PFSK-1 (cell line): ENCODE measurements at regions not wholly inside any gene's neighbourhood (a gene's known extent, or its start where the extent isn't known, plus 50 kb on each side); places are given as distances from the start of the nearest gene placed in this dataset.

ENCODE experiments used
- FOXP2 ChIP-seq: optimal IDR thresholded peaks from 2 replicates; pipeline ENCODE3; 2011; ENCODE audit warnings: borderline replicate concordance, control low read depth, inconsistent platforms; ENCODE audit not compliant: insufficient read depth; ENCODE audit errors: extremely low read length, extremely low read depth
- POLR2AphosphoS5 ChIP-seq: IDR thresholded peaks from 2 replicates; pipeline ENCODE4 v1.6.1; 2012; ENCODE audit warnings: low read depth, mild to moderate bottlenecking, control low read depth, low read length, moderate library complexity
- SIN3A ChIP-seq: IDR thresholded peaks from 2 replicates; pipeline ENCODE4 v1.6.1; 2012; ENCODE audit warnings: mild to moderate bottlenecking, low read length, moderate library complexity, borderline replicate concordance; ENCODE audit not compliant: insufficient read depth
- TAF1 ChIP-seq: IDR thresholded peaks from 2 replicates; pipeline ENCODE4 v1.6.1; 2012; ENCODE audit warnings: low read length, control low read depth, borderline replicate concordance; ENCODE audit not compliant: insufficient read depth
- TF ChIP-seq, protein P1 (sequence below), 2 experiments: IDR thresholded peaks; 2 replicates each; pipeline versions ENCODE4 v1.6.1 to v1.8.0; 2011 to 2012; ENCODE audit warnings: low read depth in 2 of 2, low read length in 2 of 2, control low read depth in 1 of 2, inconsistent platforms in 1 of 2, mild to moderate bottlenecking in 1 of 2, moderate library complexity in 1 of 2; ENCODE audit not compliant: insufficient read depth in 1 of 2

DNA sequence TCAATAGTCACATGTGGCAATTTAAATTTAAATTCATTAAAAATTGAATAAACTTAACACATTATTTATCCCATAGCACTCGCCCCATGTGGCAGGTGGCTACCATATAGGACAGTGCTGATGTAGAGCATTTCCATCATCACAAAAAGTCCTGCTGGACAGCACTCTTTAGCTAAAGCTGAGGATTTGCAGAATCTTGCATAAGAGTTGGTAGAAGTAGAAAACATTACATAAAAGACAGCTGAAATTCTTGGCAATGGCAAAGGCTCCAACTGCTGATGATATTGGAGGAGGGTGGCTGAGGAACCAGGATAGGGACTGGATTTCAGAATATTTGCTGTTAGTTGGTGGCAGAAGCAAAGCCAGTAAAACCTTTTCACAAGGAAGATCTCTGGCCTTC lies 230.7 kb upstream of the SATB1 start:
- no peak for TF ChIP-seq SIN3A
- TF ChIP-seq POLR2AphosphoS5 = no peak
- no peak for TF ChIP-seq TAF1
- TF ChIP-seq, protein P1, sequence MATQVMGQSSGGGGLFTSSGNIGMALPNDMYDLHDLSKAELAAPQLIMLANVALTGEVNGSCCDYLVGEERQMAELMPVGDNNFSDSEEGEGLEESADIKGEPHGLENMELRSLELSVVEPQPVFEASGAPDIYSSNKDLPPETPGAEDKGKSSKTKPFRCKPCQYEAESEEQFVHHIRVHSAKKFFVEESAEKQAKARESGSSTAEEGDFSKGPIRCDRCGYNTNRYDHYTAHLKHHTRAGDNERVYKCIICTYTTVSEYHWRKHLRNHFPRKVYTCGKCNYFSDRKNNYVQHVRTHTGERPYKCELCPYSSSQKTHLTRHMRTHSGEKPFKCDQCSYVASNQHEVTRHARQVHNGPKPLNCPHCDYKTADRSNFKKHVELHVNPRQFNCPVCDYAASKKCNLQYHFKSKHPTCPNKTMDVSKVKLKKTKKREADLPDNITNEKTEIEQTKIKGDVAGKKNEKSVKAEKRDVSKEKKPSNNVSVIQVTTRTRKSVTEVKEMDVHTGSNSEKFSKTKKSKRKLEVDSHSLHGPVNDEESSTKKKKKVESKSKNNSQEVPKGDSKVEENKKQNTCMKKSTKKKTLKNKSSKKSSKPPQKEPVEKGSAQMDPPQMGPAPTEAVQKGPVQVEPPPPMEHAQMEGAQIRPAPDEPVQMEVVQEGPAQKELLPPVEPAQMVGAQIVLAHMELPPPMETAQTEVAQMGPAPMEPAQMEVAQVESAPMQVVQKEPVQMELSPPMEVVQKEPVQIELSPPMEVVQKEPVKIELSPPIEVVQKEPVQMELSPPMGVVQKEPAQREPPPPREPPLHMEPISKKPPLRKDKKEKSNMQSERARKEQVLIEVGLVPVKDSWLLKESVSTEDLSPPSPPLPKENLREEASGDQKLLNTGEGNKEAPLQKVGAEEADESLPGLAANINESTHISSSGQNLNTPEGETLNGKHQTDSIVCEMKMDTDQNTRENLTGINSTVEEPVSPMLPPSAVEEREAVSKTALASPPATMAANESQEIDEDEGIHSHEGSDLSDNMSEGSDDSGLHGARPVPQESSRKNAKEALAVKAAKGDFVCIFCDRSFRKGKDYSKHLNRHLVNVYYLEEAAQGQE (IDR thresholded peaks at IDR 0.05; ENCODE audit: insufficient read depth in 1 of 2, low read depth in 2 of 2, low read length in 2 of 2) = no peak
- no peak for TF ChIP-seq FOXP2

DNA sequence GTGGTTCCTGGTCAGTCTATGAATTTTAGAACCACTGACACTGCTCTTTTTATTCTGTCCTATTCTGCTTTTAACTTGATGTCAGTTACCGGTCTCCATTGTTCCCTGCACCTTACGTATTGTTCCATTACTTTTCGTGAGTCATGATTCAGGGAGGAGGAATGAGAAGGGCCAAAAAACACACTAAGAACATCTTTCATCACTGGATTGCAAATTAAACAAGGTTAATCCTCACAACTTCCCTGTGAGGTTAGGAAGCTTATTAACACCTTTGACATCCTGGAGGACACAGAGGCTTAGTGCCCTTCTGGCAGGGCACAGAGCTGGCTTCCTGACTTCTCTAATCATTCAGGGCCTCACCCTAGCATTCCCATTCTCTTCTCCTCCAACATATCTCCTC lies 227.6 kb upstream of the SATB1 start:
- TF ChIP-seq TAF1 = no peak
- TF ChIP-seq POLR2AphosphoS5 = no peak
- TF ChIP-seq SIN3A = no peak
- TF ChIP-seq, protein P1 (IDR thresholded peaks at IDR 0.05; ENCODE audit: insufficient read depth in 1 of 2, low read depth in 2 of 2, low read length in 2 of 2) = no peak
- no peak for TF ChIP-seq FOXP2

DNA sequence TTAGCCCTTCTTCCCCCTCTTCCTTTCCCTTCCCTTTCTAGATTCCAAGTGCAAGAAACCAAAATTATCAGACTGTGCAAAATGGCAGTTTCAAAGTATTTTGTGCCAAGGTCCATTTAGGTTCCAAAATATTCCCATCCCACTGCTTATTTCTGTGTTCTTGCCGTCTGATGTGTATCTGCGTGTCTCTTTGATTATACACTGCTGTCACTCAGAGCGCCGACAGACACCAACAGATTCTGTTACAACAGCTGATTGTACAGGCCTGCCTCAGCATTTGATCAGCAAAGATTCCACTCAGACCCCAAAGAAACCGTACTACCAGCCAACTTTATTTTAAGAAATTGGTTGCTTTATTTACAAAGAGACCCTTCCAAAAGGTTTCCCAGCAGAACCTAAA lies 225.6 kb upstream of the SATB1 start:
- TF ChIP-seq POLR2AphosphoS5 (no peak), TAF1 (no peak), SIN3A (no peak), FOXP2 (no peak)
- TF ChIP-seq, protein P1 (IDR thresholded peaks at IDR 0.05; ENCODE audit: insufficient read depth in 1 of 2, low read depth in 2 of 2, low read length in 2 of 2) = no peak

DNA sequence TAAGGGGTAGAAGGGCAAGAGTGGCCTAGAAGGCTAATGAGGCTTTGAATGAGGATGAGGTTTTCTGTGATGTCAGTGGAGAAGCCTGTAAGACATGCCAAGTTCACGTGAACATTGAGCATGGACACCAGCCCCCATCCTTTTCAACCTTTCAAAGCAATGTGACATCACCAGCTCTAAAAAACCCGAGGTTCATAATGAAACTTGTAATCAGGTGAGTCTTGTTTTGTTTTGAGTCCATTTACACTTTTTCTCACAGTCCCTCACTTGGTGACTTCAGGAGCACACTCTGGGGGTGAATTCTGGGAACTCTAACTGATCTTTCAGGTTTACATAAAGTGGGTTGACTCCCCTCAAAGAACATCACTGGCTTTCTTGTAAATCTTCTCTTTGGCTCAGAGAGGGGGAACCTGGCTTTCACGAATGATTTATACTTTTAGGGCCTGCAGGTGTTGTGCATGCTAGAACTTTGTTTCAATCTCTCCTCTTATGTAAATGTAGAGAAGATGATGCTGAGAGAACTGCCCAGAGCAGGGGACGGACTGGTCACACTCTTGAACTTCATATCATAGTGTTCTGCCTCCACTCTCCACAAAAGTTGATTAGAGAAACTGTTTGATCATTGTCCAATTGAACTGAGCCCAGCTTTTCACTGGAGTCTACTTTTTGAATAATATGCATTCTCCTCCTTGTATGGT lies 224.7 kb upstream of the SATB1 start:
- no peak for TF ChIP-seq TAF1
- no peak for TF ChIP-seq FOXP2
- TF ChIP-seq, protein P1 (IDR thresholded peaks at IDR 0.05; ENCODE audit: insufficient read depth in 1 of 2, low read depth in 2 of 2, low read length in 2 of 2) = no peak
- TF ChIP-seq SIN3A = no peak
- TF ChIP-seq POLR2AphosphoS5 = no peak
